GM12872 (cell line): ENCODE measurements at regions not wholly inside any gene's neighbourhood (a gene's known extent, or its start where the extent isn't known, plus 50 kb on each side); places are given as distances from the start of the nearest gene placed in this dataset.

ENCODE experiments used
- TF ChIP-seq, protein P1 (sequence below): IDR thresholded peaks from 3 replicates; pipeline ENCODE4 v1.5.1; 2011; ENCODE audit warnings: low read depth, mild to moderate bottlenecking, low read length, moderate library complexity; ENCODE audit not compliant: insufficient read depth

DNA sequence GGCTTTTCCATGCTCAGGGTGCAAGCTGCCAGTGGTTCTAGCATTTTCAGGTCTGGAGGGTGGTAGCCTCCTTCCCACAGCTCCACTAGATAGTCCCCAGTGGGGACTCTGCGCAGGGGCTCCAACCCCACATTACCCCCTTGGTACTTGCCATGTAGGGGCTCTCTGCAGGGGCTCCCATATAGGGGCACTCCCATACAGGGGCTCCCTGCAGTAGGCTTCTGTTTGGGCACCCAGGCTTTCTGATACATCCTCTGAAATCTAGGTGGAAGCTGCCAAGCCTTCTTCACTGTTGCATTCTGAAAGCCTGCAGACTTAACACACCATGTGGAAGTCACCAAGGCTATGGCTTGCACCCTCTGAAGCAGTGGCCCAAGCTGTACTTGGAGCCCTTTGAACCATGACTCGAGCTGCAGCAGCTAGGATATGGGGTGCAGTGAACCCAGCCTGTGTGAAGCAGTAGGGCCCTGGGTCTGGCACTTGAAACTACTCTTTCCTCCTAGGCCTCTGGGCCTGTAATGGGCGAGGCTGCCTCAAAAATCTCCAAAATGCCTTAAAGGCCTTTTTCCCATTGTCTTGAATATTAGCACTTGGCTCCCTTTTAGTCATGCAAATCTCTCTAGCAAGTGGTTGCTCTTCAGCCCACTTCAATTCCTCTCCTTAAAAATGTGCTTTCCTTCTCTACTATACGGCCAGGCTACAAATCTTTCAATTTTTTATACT, 96.4 kb downstream of the TPRA1 start:
- TF ChIP-seq, protein P1, sequence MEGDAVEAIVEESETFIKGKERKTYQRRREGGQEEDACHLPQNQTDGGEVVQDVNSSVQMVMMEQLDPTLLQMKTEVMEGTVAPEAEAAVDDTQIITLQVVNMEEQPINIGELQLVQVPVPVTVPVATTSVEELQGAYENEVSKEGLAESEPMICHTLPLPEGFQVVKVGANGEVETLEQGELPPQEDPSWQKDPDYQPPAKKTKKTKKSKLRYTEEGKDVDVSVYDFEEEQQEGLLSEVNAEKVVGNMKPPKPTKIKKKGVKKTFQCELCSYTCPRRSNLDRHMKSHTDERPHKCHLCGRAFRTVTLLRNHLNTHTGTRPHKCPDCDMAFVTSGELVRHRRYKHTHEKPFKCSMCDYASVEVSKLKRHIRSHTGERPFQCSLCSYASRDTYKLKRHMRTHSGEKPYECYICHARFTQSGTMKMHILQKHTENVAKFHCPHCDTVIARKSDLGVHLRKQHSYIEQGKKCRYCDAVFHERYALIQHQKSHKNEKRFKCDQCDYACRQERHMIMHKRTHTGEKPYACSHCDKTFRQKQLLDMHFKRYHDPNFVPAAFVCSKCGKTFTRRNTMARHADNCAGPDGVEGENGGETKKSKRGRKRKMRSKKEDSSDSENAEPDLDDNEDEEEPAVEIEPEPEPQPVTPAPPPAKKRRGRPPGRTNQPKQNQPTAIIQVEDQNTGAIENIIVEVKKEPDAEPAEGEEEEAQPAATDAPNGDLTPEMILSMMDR, result no peak

DNA sequence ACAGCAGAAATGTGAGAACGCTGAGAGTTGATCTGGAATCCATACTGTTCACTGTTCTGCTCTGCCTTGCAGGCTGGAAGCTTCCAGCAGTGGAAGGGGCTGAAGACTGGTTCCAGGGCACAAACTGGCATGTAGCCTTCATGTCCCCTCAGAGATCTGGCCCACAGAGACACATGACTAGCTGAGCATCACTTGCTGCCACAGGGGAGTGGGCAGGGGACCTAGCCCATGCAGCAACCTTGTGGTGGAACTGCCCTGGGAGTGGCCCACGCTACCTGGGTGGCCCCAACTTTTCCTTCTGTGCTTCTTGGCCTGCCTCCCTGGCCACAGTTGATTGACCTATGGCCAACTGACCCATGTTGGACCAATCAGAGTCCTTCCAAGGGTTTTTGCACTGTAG, 98.1 kb downstream of the TPRA1 start:
- TF ChIP-seq, protein P1, result no peak

DNA sequence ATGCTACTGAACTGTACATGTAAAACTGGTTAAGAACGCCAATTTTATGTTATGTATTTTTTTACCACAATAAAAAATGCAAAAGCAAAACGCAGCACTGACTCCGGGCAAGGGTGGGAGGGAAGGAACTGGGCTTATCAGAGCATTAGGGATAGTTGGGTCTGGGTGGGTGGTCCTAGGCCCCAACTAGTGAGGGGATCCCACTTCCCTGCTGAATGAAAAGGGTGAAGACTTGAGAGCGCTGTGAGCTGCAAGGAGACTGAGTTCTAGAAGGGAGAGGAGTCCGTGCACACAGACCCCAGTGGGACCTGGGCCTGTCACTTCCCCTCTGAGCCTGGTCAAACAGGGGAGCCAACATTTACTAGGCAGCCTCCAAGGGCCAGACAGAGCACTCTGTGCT, 98.6 kb downstream of the TPRA1 start:
- TF ChIP-seq, protein P1, result no peak

DNA sequence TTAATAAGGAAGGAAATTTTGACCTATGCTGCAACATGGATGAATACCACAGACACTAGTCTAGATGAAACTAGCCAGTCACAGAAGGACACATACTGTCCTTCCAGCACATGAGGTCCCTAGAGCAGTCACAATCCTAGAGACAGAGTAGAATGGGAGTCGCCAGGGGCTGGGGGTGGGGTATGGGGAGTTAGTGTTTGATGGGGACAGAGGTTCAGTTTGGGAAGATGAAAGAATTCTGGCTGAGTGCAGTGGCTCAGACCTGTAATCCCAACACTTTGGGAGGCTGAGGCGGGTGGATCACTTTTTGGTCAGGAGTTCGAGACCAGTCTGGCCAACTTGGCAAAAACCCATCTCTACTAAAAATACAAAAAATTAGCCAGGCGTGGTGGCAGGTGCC, 99.2 kb downstream of the TPRA1 start:
- TF ChIP-seq, protein P1, result no peak

DNA sequence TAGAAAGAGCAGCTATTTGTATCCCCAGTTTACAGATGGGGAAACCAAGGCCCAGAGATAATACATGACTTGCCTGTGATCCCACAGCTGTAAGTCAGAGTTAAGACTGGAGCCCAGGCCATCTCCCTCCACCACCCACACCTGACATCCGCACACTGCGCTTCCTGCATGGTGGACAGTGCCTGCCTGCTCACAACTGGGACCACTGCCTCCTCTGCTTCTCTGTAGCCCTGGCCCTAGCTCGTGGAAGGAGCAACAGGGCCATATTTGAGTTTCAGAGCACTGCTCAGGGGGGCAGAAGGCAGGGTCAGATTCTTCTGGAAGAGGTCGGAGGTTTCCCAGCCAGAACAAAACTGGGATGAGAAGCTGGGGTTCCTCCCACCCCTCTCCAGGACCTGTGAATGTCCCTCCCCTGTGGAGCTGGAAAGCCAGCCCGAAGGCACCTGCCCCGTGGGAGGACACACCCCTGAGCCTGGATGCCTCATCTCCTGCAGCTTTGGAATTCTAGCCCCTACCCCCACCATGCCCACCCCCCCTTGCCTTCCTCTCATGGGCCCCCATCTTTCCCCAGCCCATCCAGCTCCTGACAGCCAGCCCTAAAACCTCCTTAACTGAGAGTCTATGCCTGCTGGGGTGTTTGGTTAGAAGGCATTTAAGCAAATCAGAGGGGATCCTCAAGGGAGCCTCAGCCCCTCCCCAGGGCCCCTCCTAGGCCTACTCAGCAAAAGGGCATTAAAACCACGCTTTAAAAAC, 100.1 kb downstream of the TPRA1 start:
- TF ChIP-seq, protein P1, result no peak

DNA sequence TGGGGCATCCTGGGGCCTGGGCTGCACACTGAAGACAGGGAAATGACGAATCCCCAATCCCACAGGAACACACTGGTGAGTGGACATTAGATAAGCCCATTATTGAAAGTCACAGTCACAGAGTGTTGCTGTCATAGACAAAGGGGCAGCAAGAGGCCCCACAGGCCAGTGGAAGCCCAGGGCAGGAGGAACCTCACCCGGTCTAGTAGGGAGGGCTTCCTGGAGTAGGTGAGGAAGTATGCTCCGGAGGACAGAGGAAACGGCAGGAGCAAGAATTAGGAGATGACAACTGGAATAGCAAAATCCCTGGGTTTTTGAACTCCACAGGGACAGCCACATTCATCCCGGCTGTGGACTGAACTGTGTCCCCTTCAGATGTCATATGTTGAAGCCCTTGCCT, 101.2 kb downstream of the TPRA1 start:
- TF ChIP-seq, protein P1, result no peak

DNA sequence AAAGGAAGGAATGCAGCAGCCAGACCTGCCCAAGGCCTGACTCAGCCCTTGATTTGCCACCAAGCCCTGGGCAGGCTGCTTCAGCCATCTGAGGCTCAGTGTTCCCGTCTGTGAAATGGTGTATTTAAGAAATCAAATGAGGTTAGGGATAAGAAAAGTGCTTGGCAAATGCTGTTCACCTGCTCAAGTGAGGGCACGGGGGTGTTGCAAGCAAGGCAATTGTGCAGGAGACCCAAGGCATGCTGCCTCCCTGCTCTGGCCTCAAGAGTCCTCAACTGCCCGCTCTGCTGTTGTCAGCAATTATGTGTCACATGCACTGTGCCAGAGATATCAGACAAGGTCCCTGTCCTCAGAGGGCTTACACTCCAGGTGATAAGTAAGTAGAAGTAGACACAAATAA, 101.8 kb downstream of the TPRA1 start:
- TF ChIP-seq, protein P1, result no peak
